ENCODE measurements at regions not wholly inside any gene's neighbourhood (a gene's known extent, or its start where the extent isn't known, plus 50 kb on each side); places are given as distances from the start of the nearest gene placed in this dataset.

DNA sequence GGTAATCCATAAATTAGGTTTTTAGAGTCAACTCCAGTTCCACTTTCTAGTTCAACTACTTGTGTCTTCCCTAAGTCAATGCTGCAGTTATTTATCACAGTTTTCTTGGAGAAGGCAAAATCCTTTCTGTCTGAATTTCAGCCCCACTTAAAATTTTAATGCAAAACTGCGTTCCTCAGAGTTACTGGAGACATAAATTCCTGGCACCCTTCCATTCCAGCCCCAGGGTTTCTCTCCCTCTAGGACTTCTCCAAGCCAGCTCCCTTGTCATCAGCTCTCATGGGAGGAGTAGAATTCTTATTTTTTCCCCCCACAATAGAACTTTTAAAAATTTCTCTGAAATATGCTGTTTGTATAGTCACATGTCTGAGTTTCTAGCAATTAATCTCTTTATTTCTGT, 50.6 kb upstream of the PHOX2B start:
- TF ChIP-seq, protein P1, sequence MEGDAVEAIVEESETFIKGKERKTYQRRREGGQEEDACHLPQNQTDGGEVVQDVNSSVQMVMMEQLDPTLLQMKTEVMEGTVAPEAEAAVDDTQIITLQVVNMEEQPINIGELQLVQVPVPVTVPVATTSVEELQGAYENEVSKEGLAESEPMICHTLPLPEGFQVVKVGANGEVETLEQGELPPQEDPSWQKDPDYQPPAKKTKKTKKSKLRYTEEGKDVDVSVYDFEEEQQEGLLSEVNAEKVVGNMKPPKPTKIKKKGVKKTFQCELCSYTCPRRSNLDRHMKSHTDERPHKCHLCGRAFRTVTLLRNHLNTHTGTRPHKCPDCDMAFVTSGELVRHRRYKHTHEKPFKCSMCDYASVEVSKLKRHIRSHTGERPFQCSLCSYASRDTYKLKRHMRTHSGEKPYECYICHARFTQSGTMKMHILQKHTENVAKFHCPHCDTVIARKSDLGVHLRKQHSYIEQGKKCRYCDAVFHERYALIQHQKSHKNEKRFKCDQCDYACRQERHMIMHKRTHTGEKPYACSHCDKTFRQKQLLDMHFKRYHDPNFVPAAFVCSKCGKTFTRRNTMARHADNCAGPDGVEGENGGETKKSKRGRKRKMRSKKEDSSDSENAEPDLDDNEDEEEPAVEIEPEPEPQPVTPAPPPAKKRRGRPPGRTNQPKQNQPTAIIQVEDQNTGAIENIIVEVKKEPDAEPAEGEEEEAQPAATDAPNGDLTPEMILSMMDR (IDR thresholded peaks at IDR 0.05; ENCODE audit: low read length): no peak
- TF ChIP-seq EZH2 (optimal IDR thresholded peaks at IDR 0.05; ENCODE audit: low read depth, low read length): no peak
